GM21576 (cell line): ENCODE measurements at regions not wholly inside any gene's neighbourhood (a gene's known extent, or its start where the extent isn't known, plus 50 kb on each side); places are given as distances from the start of the nearest gene placed in this dataset.
"Not testable (repeated sequence)": the region's sequence is repeated elsewhere in the genome, so short reads cannot be mapped to it uniquely, and the experiment has no call there.

Experiments used
- ATAC-seq: cut with Tn5 transposase; IDR thresholded peaks from one replicate; pipeline ENCODE4 v1.9.1; 2021; ENCODE audit warnings: mild to moderate bottlenecking, moderate library complexity; ENCODE audit not compliant: unreplicated experiment

GRCh38 chr14:101076451-101077198 is 173.1 kb upstream of the RTL1 start:
- ATAC-seq, result no peak

DNA sequence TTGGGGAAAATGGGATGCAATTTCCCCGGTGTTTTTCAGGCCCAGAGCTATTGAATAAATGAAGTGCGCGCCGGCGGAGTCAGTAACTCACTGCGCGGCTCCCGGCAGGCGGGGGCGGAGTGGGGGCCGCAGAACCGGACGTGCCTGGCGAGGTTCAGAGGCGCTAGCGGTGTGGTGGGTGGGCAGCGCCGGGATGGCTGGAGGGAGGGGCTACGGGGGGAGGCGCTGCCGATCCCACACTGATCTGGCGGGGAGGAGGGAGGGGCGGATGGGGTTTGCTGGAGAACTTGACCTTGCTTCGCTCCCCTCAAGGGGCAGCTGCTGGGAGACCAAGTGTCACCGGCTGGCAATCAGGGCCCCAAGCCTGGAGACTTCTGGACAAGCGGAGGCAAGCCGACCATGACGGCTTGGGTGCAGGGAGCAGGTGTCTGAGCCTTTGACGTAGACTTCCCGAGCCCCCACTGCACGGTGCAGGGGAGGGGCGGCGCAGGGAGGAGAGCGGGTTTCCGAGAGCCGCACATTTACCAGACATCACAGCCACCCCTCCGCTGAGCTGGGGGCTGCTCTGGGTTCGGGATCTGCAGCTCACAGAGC is 174.1 kb upstream of the RTL1 start:
- no peak for ATAC-seq

GRCh38 chr14:101078170-101078891 is 174.8 kb upstream of the RTL1 start:
- no peak for ATAC-seq

DNA sequence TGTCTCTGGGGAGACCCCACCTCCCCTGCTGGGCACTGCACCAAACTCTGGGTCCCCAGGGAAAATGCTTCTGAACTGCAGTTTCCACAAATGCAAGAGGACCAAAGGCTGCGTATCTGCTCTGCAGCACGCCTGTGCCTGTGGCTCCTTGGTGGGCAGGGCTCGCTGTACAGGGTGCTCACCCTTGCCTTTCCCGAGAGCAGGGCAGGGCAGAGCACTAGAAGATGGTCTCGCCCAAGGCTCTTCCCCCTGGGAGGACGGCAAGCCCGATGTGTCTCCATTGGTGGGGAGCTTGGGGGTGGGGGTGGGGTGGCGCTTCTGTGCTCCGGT is 175.3 kb upstream of the RTL1 start:
- ATAC-seq, result no peak

GRCh38 chr14:101080922-101081593 is 177.5 kb upstream of the RTL1 start:
- no peak for ATAC-seq

GRCh38 chr14:101082036-101082435 is 178.5 kb upstream of the RTL1 start:
- no peak for ATAC-seq

DNA sequence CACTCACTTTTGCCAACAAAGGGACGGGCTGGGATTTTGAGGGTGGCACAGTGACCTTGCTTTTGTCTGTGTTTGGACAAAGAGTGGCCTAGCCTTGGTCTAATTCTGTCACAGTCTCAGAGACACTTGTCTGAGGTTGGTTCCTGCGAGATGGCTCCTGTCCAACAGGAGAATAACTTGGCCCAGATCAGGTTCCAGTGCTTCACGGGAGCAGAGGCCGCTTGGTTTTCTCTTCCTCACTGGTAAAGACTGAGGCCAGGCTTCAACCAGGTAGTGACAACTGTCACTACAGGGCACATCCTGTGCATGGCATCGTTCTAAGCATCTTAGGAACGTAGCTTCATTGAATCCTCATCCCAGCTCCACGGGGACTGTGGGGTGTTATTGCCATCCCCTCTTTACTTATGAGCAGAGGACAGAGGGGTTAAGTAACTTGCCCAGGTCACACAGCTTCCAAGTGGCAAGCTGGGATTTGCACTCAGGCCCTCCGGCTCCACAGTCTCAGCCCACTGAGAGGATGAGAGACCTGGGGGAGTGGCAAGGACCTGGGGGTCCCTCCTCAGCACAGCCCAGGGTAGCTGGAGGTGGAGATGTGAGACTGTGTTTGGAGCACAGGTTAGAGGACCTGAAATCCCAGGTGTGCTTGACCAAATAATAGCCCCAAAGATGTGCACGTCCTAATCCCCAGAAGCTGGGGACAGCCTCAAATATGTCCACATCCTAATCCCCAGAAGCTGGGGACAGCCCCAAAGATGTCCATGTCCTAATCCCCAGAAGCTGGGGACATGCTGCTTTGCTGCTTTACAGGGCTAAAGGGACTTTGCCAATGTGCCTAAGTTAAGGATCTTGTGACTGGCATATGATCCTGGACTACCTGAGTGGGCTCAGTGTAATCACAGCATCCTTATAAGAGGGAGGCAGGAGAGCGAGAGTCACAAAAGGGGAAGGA is 179.2 kb upstream of the RTL1 start:
- ATAC-seq, result no peak

DNA sequence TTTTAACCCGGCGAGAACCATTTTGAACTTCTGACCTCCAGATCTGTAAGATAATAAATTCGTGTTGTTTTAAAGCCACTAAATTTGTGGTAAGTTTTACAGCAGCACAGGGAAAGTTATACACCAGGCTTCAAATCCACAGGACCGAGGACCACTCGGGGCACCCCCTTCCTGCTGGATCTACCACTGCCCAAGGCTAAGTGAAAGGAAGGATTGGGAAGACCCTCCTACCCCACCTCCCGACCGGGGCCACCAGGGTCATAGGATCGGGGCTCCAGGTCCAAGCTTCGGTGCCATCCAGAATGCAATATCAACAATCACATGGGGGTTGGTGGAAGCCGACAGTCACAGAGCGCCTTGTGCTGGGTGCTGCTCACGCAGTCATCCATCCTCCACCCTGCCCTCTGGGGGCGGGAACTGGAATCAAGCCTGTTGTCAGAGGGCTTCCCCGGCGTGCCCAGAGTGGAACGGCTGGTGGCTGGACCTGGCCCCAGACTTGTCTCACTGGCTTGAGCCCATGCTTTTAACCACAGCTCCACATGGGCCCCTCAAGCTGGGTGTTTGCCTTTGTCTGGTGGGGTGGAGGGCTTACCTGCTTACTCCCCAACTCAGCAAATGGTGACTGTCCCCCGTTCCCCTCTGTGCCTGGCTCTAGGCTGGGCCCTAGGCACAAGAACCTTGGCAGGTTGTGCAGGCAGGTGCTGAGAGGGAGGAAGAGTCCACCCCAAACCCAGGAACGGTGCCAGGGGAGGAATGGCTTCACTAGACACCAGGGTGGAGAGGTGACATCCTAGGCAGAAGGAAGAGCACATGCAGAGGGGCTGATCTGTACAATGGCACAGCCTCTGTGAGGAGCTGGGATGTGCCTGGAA is 180.3 kb upstream of the RTL1 start:
- no peak for ATAC-seq

- ATAC-seq, result no peak
Measured at GRCh38 chr14:101084436-101084826, 180.9 kb upstream of the RTL1 start.

GRCh38 chr14:101086926-101087325 is 183.4 kb upstream of the RTL1 start:
- ATAC-seq, result no peak

- ATAC-seq, result no peak
Measured at GRCh38 chr14:101087614-101088394, 184.3 kb upstream of the RTL1 start.

DNA sequence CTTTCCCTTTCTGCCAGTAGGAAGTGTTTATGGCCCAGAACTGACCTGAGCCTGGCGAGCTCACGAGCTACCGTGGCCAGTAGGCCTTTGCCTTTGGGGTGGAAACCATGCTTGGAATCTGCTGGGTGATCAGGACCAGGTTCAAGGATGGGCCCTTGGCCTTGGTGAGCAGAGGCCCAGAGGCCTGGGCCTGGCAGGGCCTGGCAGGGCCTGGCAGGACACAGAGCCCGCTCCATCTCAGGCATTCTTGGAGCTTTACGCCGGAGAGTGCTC is 184.8 kb upstream of the RTL1 start:
- ATAC-seq, result no peak

GRCh38 chr14:101088714-101089113 is 185.2 kb upstream of the RTL1 start:
- ATAC-seq, result no peak

GRCh38 chr14:101090478-101090877 is 187.0 kb upstream of the RTL1 start:
- not testable (repeated sequence) for ATAC-seq

GRCh38 chr14:101090976-101091375 is 187.5 kb upstream of the RTL1 start:
- ATAC-seq, result no peak

- ATAC-seq, result not testable (repeated sequence)
Measured at GRCh38 chr14:101094916-101095315, 191.4 kb upstream of the RTL1 start.

GRCh38 chr14:101096551-101096950 is 193.0 kb upstream of the RTL1 start:
- no peak for ATAC-seq

DNA sequence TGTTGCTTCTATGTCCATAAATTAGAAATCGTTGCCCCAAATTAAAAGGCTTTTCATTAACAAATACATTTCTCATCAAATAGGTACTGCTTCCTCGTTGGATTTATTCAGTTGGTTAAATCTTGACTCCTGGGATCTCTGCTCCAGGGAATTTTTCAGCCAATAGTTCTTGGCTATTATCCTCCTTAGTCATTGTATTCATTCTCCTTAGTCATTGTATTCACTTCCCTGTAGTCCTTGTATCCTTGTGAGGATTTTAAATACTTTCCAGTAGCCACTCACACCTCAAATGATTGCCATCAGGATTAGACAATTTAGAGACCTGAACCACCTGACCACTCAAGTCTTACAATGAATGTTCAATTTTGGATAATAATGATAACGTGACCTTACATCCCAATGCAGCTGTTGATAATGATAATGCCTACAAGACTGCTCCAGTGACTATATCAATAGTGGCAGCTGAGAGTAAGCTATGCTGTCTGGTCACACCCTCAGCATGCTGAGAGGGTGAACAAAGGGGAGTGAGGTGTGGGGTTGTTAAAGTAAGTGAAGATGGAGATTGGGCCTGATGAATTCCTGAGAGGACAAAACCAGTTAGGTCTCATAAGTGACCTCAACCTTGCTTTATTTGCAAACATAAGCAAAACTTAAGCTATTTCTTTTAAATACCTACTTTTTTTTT is 193.7 kb upstream of the RTL1 start:
- no peak for ATAC-seq

DNA sequence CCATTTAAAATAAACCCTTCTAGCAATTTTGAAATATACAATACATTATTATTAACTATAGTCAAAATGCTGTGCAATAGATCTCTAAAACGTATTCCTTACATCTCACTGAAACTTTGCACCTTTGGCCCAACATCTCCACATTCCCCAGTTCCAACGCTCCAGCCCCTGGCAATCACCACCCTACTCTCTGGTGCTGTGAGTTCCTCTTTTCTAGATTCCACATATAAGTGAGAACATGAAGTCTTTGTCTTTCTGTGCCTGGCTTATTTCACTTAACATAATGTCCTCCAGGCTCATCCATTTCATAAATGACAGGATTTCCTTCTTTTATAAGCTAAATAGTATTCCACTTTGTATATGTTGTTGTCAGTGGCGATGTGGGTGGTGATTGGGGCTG is 194.7 kb upstream of the RTL1 start:
- ATAC-seq, result no peak
